ENCODE measurements at regions not wholly inside any gene's neighbourhood (a gene's known extent, or its start where the extent isn't known, plus 50 kb on each side); places are given as distances from the start of the nearest gene placed in this dataset.

GRCh38 chr15:57819646-57820045, 113.1 kb downstream of the POLR2M start:
- Histone ChIP-seq H3K9ac (ENCODE audit: low read depth in 1 of 2, low read length in 2 of 2) (no peak overlapping the region), H3K4me1 (ENCODE audit: control insufficient read depth in 4 of 4, insufficient read depth in 4 of 4, low read length in 3 of 4) (no peaks in the 10 kb centered on the region), H3K9me3 (ENCODE audit: control insufficient read depth in 4 of 4, low read length in 3 of 4) (no peaks in the 10 kb centered on the region), H3K4me3 (ENCODE audit: low read depth in 1 of 3, low read length in 3 of 3) (no peak overlapping the region), H3K36me3 (ENCODE audit: control insufficient read depth in 4 of 4, insufficient read depth in 3 of 4, low read depth in 1 of 4, low read length in 3 of 4) (no peaks in the 10 kb centered on the region), H3K27me3 (ENCODE audit: control insufficient read depth in 4 of 4, insufficient read depth in 4 of 4, low read length in 3 of 4) (no peaks in the 10 kb centered on the region), H3K27ac (ENCODE audit: low read depth in 1 of 2, low read length in 2 of 2) (no peak overlapping the region)
- no peak for DNase-seq (ENCODE audit: low spot score)
- WGBS, result 87% methylated on average over 4 of the region's 4 CpGs
- TF ChIP-seq HNF4G (IDR thresholded peaks at IDR 0.05) (no peak), CTCF (IDR thresholded peaks at IDR 0.05; ENCODE audit: low read depth, low read length, missing input control) (no peak), YY1 (IDR thresholded peaks at IDR 0.05) (no peak), TAF1 (conservative IDR thresholded peaks at IDR 0.05) (no peak), FOXA2 (IDR thresholded peaks at IDR 0.05) (no peak), RXRA (IDR thresholded peaks at IDR 0.05) (no peak), NR2F2 (IDR thresholded peaks at IDR 0.05) (no peak), ZBTB33 (IDR thresholded peaks at IDR 0.05) (no peak), HNF4A (conservative IDR thresholded peaks at IDR 0.05) (no peak), GABPA (IDR thresholded peaks at IDR 0.05 in 1 of 2, conservative IDR thresholded peaks at IDR 0.05 in 1 of 2) (no peak), JUND (IDR thresholded peaks at IDR 0.05) (no peak), MAX (IDR thresholded peaks at IDR 0.05) (no peak), FOXA1 (IDR thresholded peaks at IDR 0.05) (no peak), RAD21 (IDR thresholded peaks at IDR 0.05) (no peak), SP1 (IDR thresholded peaks at IDR 0.05) (no peak), EGR1 (IDR thresholded peaks at IDR 0.05; ENCODE audit: low read depth in 2 of 2) (no peak)
- TF ChIP-seq, protein P1, sequence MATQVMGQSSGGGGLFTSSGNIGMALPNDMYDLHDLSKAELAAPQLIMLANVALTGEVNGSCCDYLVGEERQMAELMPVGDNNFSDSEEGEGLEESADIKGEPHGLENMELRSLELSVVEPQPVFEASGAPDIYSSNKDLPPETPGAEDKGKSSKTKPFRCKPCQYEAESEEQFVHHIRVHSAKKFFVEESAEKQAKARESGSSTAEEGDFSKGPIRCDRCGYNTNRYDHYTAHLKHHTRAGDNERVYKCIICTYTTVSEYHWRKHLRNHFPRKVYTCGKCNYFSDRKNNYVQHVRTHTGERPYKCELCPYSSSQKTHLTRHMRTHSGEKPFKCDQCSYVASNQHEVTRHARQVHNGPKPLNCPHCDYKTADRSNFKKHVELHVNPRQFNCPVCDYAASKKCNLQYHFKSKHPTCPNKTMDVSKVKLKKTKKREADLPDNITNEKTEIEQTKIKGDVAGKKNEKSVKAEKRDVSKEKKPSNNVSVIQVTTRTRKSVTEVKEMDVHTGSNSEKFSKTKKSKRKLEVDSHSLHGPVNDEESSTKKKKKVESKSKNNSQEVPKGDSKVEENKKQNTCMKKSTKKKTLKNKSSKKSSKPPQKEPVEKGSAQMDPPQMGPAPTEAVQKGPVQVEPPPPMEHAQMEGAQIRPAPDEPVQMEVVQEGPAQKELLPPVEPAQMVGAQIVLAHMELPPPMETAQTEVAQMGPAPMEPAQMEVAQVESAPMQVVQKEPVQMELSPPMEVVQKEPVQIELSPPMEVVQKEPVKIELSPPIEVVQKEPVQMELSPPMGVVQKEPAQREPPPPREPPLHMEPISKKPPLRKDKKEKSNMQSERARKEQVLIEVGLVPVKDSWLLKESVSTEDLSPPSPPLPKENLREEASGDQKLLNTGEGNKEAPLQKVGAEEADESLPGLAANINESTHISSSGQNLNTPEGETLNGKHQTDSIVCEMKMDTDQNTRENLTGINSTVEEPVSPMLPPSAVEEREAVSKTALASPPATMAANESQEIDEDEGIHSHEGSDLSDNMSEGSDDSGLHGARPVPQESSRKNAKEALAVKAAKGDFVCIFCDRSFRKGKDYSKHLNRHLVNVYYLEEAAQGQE (IDR thresholded peaks at IDR 0.05), result no peak
- TF ChIP-seq, protein P2, sequence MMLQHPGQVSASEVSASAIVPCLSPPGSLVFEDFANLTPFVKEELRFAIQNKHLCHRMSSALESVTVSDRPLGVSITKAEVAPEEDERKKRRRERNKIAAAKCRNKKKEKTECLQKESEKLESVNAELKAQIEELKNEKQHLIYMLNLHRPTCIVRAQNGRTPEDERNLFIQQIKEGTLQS (IDR thresholded peaks at IDR 0.05), result no peak

Measured in liver (tissue), 8 donors.